Stomach (tissue), 4 donors: ENCODE measurements at regions not wholly inside any gene's neighbourhood (a gene's known extent, or its start where the extent isn't known, plus 50 kb on each side); places are given as distances from the start of the nearest gene placed in this dataset.
"Not testable (repeated sequence)": the region's sequence is repeated elsewhere in the genome, so short reads cannot be mapped to it uniquely, and the experiment has no call there.

Experiments
- EP300 ChIP-seq: sonication (generic); formaldehyde crosslinking; IDR thresholded peaks from one replicate; pipeline ENCODE4 v1.6.1; 2017; ENCODE audit warnings: antibody characterized with exemption
- POLR2A ChIP-seq, 4 donors: fragments of 450-650 bp; IDR thresholded peaks; one replicate each; pipeline ENCODE4 v1.6.1; 2016; ENCODE audit warnings: antibody characterized with exemption in 4 of 4, control low read depth in 2 of 4, mild to moderate bottlenecking in 1 of 4, moderate library complexity in 1 of 4
- POLR2AphosphoS5 ChIP-seq, 3 donors: sonication (generic); formaldehyde crosslinking; IDR thresholded peaks; one replicate each; pipeline ENCODE4 v1.6.1; 2016; ENCODE audit warnings: antibody characterized with exemption in 3 of 3
- TF ChIP-seq, protein P1 (sequence below), 7 experiments: fragments of 450-650 bp in 4 of 7; fragments of 200-600 bp in 3 of 7; sonication (generic) in 3 of 7; IDR thresholded peaks; one replicate each; pipeline ENCODE4 v1.5.1; 2016 to 2019; ENCODE audit warnings: antibody characterized with exemption in 7 of 7, control low read depth in 2 of 7, mild to moderate bottlenecking in 1 of 7

DNA sequence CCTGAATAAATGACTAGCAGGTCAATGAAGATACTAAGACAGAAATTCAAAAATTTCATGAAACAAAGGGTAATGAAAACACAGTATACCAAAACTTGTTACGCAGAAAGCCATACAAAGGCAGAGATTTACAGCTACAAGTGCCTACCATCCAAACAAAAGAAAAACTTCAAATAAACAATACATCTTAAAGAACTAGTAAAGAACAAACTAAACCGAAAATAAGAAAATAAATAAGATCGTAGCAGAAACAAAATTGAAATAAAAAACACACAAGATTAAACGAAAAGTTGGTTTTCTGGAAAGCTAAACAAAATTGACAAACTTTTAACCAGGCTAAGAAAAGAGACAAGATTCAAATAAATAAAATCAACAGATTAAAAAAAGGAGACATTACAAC is 51.5 kb downstream of the VPREB1 start:
- TF ChIP-seq, protein P1, sequence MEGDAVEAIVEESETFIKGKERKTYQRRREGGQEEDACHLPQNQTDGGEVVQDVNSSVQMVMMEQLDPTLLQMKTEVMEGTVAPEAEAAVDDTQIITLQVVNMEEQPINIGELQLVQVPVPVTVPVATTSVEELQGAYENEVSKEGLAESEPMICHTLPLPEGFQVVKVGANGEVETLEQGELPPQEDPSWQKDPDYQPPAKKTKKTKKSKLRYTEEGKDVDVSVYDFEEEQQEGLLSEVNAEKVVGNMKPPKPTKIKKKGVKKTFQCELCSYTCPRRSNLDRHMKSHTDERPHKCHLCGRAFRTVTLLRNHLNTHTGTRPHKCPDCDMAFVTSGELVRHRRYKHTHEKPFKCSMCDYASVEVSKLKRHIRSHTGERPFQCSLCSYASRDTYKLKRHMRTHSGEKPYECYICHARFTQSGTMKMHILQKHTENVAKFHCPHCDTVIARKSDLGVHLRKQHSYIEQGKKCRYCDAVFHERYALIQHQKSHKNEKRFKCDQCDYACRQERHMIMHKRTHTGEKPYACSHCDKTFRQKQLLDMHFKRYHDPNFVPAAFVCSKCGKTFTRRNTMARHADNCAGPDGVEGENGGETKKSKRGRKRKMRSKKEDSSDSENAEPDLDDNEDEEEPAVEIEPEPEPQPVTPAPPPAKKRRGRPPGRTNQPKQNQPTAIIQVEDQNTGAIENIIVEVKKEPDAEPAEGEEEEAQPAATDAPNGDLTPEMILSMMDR (IDR thresholded peaks at IDR 0.05): not testable (repeated sequence)
- TF ChIP-seq POLR2A (IDR thresholded peaks at IDR 0.05); EP300; POLR2AphosphoS5 (IDR thresholded peaks at IDR 0.05): not testable (repeated sequence)
